ENCODE measurements at regions not wholly inside any gene's neighbourhood (a gene's known extent, or its start where the extent isn't known, plus 50 kb on each side); places are given as distances from the start of the nearest gene placed in this dataset.

- TF ChIP-seq ZNF140 (CRISPR knock-in tag; IDR thresholded peaks at IDR 0.05): no peak
- TF ChIP-seq NRF1 (conservative IDR thresholded peaks at IDR 0.05 in 1 of 2, IDR thresholded peaks at IDR 0.05 in 1 of 2): no peak
- TF ChIP-seq HNRNPK (IDR thresholded peaks at IDR 0.05; ENCODE audit: low read depth, low read length, poor library complexity, severe bottlenecking): no peak
- no peak for TF ChIP-seq ZNF785 (CRISPR knock-in tag; IDR thresholded peaks at IDR 0.05)
- no peak for TF ChIP-seq HOMEZ (CRISPR knock-in tag; IDR thresholded peaks at IDR 0.05)
- no peak for TF ChIP-seq YY1 (IDR thresholded peaks at IDR 0.05; ENCODE audit: borderline replicate concordance in 1 of 3, control insufficient read depth in 1 of 3, extremely low read depth in 1 of 3, insufficient read depth in 3 of 3, insufficient read length in 1 of 3, insufficient replicate concordance in 2 of 3, low read depth in 1 of 3, low read length in 2 of 3)
- TF ChIP-seq CC2D1A (IDR thresholded peaks at IDR 0.05): no peak
- TF ChIP-seq USF1 (CRISPR knock-in tag; IDR thresholded peaks at IDR 0.05): no peak
- TF ChIP-seq MTA3 (IDR thresholded peaks at IDR 0.05; ENCODE audit: borderline replicate concordance): no peak
Observed at GRCh38 chr18:53755914-53756609, 468.4 kb downstream of the MBD2 start.

Measured in K562 (cell line).